Hepatocyte (in vitro differentiated cells): ENCODE measurements at regions not wholly inside any gene's neighbourhood (a gene's known extent, or its start where the extent isn't known, plus 50 kb on each side); places are given as distances from the start of the nearest gene placed in this dataset.

Source experiments
- CTCF ChIP-seq: fragments of 200-600 bp; sonication (generic); IDR thresholded peaks from 2 replicates; pipeline ENCODE4 v1.5.1; 2016; ENCODE audit warnings: antibody characterized with exemption, mild to moderate bottlenecking; ENCODE audit not compliant: poor library complexity
- EZH2 ChIP-seq: fragments of 200-600 bp; sonication (generic); IDR thresholded peaks from 2 replicates; pipeline ENCODE4 v1.6.1; 2016; ENCODE audit warnings: antibody characterized with exemption, mild to moderate bottlenecking, borderline replicate concordance
- EZH2phosphoT487 ChIP-seq: fragments of 200-600 bp; sonication (generic); IDR thresholded peaks from one replicate; pipeline ENCODE4 v1.6.1; 2018; ENCODE audit warnings: antibody characterized with exemption, mild to moderate bottlenecking, low read depth, moderate library complexity; ENCODE audit not compliant: unreplicated experiment, severe bottlenecking

DNA sequence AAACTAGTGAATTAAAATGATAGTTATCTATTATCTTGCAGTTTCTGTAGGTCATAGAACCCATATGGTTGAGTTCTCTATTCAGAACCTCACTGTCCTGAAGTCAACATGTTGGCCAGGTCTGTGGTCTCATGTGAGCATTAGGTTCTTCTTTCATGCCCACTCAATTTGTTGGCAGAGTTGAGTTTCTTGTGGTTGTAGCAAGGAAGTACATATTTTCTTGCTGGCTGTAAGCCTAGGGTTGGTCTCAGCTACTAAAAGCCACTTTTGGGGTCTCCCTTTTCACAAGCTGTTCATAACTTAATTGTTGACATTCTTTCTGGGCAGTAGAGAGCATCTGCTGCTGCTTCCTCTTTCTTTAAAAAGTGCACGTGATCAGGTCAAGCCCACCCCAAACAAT, 1165.1 kb upstream of the NCAM2 start:
- no peak for TF ChIP-seq CTCF
- no peak for TF ChIP-seq EZH2
- TF ChIP-seq EZH2phosphoT487, result no peak
